Activated CD4-positive, alpha-beta memory T cell treated with anti-CD3 and anti-CD28 coated beads, Interleukin-2, amount 10 ng/mL, durations not matched to agents 7 days and 5 days (primary cell): ENCODE measurements at regions not wholly inside any gene's neighbourhood (a gene's known extent, or its start where the extent isn't known, plus 50 kb on each side); places are given as distances from the start of the nearest gene placed in this dataset.
"Not testable (repeated sequence)": the region's sequence is repeated elsewhere in the genome, so short reads cannot be mapped to it uniquely, and the experiment has no call there.

ENCODE experiments used
- CTCF ChIA-PET: fragments of 350-600 bp; sonication (Branson Sonifier 250); formaldehyde crosslinking; loops from one replicate; lab custom pipeline; 2021; ENCODE audit warnings: antibody characterized with exemption, inconsistent platforms; lab: Charles Lee
- POLR2A ChIA-PET: fragments of 350-600 bp; sonication (Branson Sonifier 250); formaldehyde crosslinking; loops from one replicate; lab custom pipeline; 2021; ENCODE audit warnings: antibody characterized with exemption; lab: Charles Lee
- DNase-seq: peaks from one replicate; pipeline ENCODE4 v3.0.0-alpha.2; 2020
- H3K27ac Mint-ChIP-seq: one replicate; pipeline ENCODE4 v1.8.0; 2021; ENCODE audit warnings: mild to moderate bottlenecking, mixed read lengths
- H3K27me3 Mint-ChIP-seq: one replicate; pipeline ENCODE4 v1.8.0; 2021; ENCODE audit warnings: mixed read lengths
- H3K36me3 Mint-ChIP-seq: one replicate; pipeline ENCODE4 v1.8.0; 2021; ENCODE audit warnings: low read depth, mixed read lengths
- H3K4me1 Mint-ChIP-seq: one replicate; pipeline ENCODE4 v1.8.0; 2021; ENCODE audit warnings: mixed read lengths
- H3K4me3 Mint-ChIP-seq: one replicate; pipeline ENCODE4 v1.8.0; 2021; ENCODE audit warnings: mild to moderate bottlenecking, mixed read lengths
- H3K9me3 Mint-ChIP-seq: one replicate; pipeline ENCODE4 v1.8.0; 2021; ENCODE audit warnings: mixed read lengths

- Mint-ChIP-seq H3K4me3 (no peak overlapping the region), H3K27me3 (no peaks in the 10 kb centered on the region), H3K27ac (no peak overlapping the region), H3K4me1 (no peaks in the 10 kb centered on the region), H3K36me3 (no peaks in the 10 kb centered on the region), H3K9me3 (peaks cover 7% of the 10 kb centered on the region)
- CTCF ChIA-PET: no interaction called here
- no peak for DNase-seq
- POLR2A ChIA-PET: no interaction called here
Measured at GRCh38 chr6:86476311-86476710, 461.0 kb upstream of the HTR1E start.

- H3K27ac Mint-ChIP-seq: no peak overlapping the region
- no peak for DNase-seq
- ChIA-PET CTCF (no interaction called here), POLR2A (no interaction called here)
- no peaks in the 10 kb centered on the region for H3K36me3 Mint-ChIP-seq
- H3K4me3 Mint-ChIP-seq: no peak overlapping the region
- no peaks in the 10 kb centered on the region for H3K4me1 Mint-ChIP-seq
- no peaks in the 10 kb centered on the region for H3K27me3 Mint-ChIP-seq
- H3K9me3 Mint-ChIP-seq: peaks cover 5% of the 10 kb centered on the region
Measured at GRCh38 chr6:86474081-86474480, 463.2 kb upstream of the HTR1E start.

- Mint-ChIP-seq H3K4me1 (no peaks in the 10 kb centered on the region), H3K9me3 (peaks cover 5% of the 10 kb centered on the region), H3K36me3 (no peaks in the 10 kb centered on the region), H3K27ac (no peak overlapping the region), H3K4me3 (no peak overlapping the region), H3K27me3 (no peaks in the 10 kb centered on the region)
- CTCF ChIA-PET: no interaction called here
- no peak for DNase-seq
- POLR2A ChIA-PET: no interaction called here
Measured at GRCh38 chr6:86471791-86472190, 465.5 kb upstream of the HTR1E start.

GRCh38 chr6:86459978-86460377 lies 477.4 kb upstream of the HTR1E start:
- no peaks in the 10 kb centered on the region for H3K36me3 Mint-ChIP-seq
- ChIA-PET CTCF (no interaction called here), POLR2A (no interaction called here)
- no peak overlapping the region for H3K27ac Mint-ChIP-seq
- no peak for DNase-seq
- no peaks in the 10 kb centered on the region for H3K27me3 Mint-ChIP-seq
- peaks cover 2% of the 10 kb centered on the region for H3K9me3 Mint-ChIP-seq
- H3K4me1 Mint-ChIP-seq: no peaks in the 10 kb centered on the region
- H3K4me3 Mint-ChIP-seq: no peak overlapping the region

- ChIA-PET CTCF (no interaction called here), POLR2A (no interaction called here)
- Mint-ChIP-seq H3K27ac (no peak overlapping the region), H3K4me1 (no peaks in the 10 kb centered on the region), H3K27me3 (no peaks in the 10 kb centered on the region), H3K36me3 (no peaks in the 10 kb centered on the region), H3K4me3 (no peak overlapping the region), H3K9me3 (peaks cover 8% of the 10 kb centered on the region)
- no peak for DNase-seq
Measured at GRCh38 chr6:86456821-86457220, 480.5 kb upstream of the HTR1E start.

- ChIA-PET CTCF (no interaction called here), POLR2A (no interaction called here)
- Mint-ChIP-seq H3K4me3 (no peak overlapping the region), H3K4me1 (no peaks in the 10 kb centered on the region), H3K9me3 (peaks cover 8% of the 10 kb centered on the region), H3K36me3 (no peaks in the 10 kb centered on the region), H3K27me3 (no peaks in the 10 kb centered on the region), H3K27ac (no peak overlapping the region)
- DNase-seq: no peak
Measured at GRCh38 chr6:86453232-86453631, 484.1 kb upstream of the HTR1E start.

GRCh38 chr6:86448398-86448797 lies 488.9 kb upstream of the HTR1E start:
- Mint-ChIP-seq H3K4me3 (no peak overlapping the region), H3K36me3 (no peaks in the 10 kb centered on the region), H3K4me1 (no peaks in the 10 kb centered on the region), H3K27ac (no peak overlapping the region), H3K27me3 (no peaks in the 10 kb centered on the region), H3K9me3 (peaks cover 6% of the 10 kb centered on the region)
- CTCF ChIA-PET: no interaction called here
- POLR2A ChIA-PET: no interaction called here
- DNase-seq: no peak

- H3K4me3 Mint-ChIP-seq: no peak overlapping the region
- no peak for DNase-seq
- H3K27ac Mint-ChIP-seq: no peak overlapping the region
- ChIA-PET CTCF (no interaction called here), POLR2A (no interaction called here)
- H3K36me3 Mint-ChIP-seq: no peaks in the 10 kb centered on the region
- H3K4me1 Mint-ChIP-seq: no peaks in the 10 kb centered on the region
- no peaks in the 10 kb centered on the region for H3K9me3 Mint-ChIP-seq
- no peaks in the 10 kb centered on the region for H3K27me3 Mint-ChIP-seq
Measured at GRCh38 chr6:86440608-86441007, 496.7 kb upstream of the HTR1E start.

- Mint-ChIP-seq H3K27ac (no peak overlapping the region), H3K4me1 (no peaks in the 10 kb centered on the region), H3K4me3 (no peak overlapping the region), H3K9me3 (no peaks in the 10 kb centered on the region), H3K27me3 (no peaks in the 10 kb centered on the region), H3K36me3 (no peaks in the 10 kb centered on the region)
- DNase-seq: no peak
- CTCF ChIA-PET: no interaction called here
- POLR2A ChIA-PET: no interaction called here
Measured at GRCh38 chr6:86423571-86423970, 513.8 kb upstream of the HTR1E start.

GRCh38 chr6:86412057-86412456 lies 525.3 kb upstream of the HTR1E start:
- no peaks in the 10 kb centered on the region for H3K27me3 Mint-ChIP-seq
- H3K4me1 Mint-ChIP-seq: no peaks in the 10 kb centered on the region
- no peak overlapping the region for H3K27ac Mint-ChIP-seq
- H3K36me3 Mint-ChIP-seq: no peaks in the 10 kb centered on the region
- H3K4me3 Mint-ChIP-seq: no peak overlapping the region
- ChIA-PET POLR2A (no interaction called here), CTCF (no interaction called here)
- no peaks in the 10 kb centered on the region for H3K9me3 Mint-ChIP-seq
- DNase-seq: no peak

- DNase-seq: no peak
- H3K9me3 Mint-ChIP-seq: peaks cover 2% of the 10 kb centered on the region
- no peaks in the 10 kb centered on the region for H3K4me1 Mint-ChIP-seq
- ChIA-PET POLR2A (no interaction called here), CTCF (no interaction called here)
- no peak overlapping the region for H3K27ac Mint-ChIP-seq
- H3K36me3 Mint-ChIP-seq: no peaks in the 10 kb centered on the region
- no peak overlapping the region for H3K4me3 Mint-ChIP-seq
- no peaks in the 10 kb centered on the region for H3K27me3 Mint-ChIP-seq
Measured at GRCh38 chr6:86407128-86407527, 530.2 kb upstream of the HTR1E start.

- peaks cover 12% of the 10 kb centered on the region for H3K9me3 Mint-ChIP-seq
- H3K4me3 Mint-ChIP-seq, H3K27me3 Mint-ChIP-seq, H3K36me3 Mint-ChIP-seq, DNase-seq, H3K4me1 Mint-ChIP-seq, H3K27ac Mint-ChIP-seq, POLR2A ChIA-PET, CTCF ChIA-PET: not testable (repeated sequence)
Measured at GRCh38 chr6:86392850-86393249, 544.5 kb upstream of the HTR1E start.

GRCh38 chr6:86380571-86381125 lies 556.7 kb upstream of the HTR1E start:
- Mint-ChIP-seq H3K9me3 (no peaks in the 10 kb centered on the region), H3K27ac (no peak overlapping the region), H3K36me3 (no peaks in the 10 kb centered on the region), H3K4me3 (no peak overlapping the region), H3K27me3 (no peaks in the 10 kb centered on the region), H3K4me1 (no peaks in the 10 kb centered on the region)
- ChIA-PET CTCF (no interaction called here), POLR2A (no interaction called here)
- no peak for DNase-seq

- Mint-ChIP-seq H3K27ac (no peak overlapping the region), H3K36me3 (no peaks in the 10 kb centered on the region), H3K4me1 (no peaks in the 10 kb centered on the region), H3K9me3 (no peaks in the 10 kb centered on the region), H3K27me3 (no peaks in the 10 kb centered on the region), H3K4me3 (no peak overlapping the region)
- DNase-seq: no peak
- CTCF ChIA-PET: no interaction called here
- POLR2A ChIA-PET: no interaction called here
Measured at GRCh38 chr6:86357877-86358276, 579.5 kb upstream of the HTR1E start.
